ENCODE measurements at regions not wholly inside any gene's neighbourhood (a gene's known extent, or its start where the extent isn't known, plus 50 kb on each side); places are given as distances from the start of the nearest gene placed in this dataset.

GRCh38 chr4:66130042-66130441 lies 459.8 kb upstream of the EPHA5 start:
- no peaks in the 10 kb centered on the region for H3K27me3 ChIP-seq (ENCODE audit: control insufficient read depth in 2 of 2, insufficient read depth in 2 of 2, low read length in 2 of 2)
- BruUV-seq (replicated peaks), result no TSS peak
- H3K4me1 ChIP-seq (ENCODE audit: control insufficient read depth, extremely low read depth, insufficient read depth, low read length), result no peaks in the 10 kb centered on the region
- TF ChIP-seq POLR2A (IDR thresholded peaks at IDR 0.05; ENCODE audit: low read depth, low read length), result no peak
- TF ChIP-seq FOS (IDR thresholded peaks at IDR 0.05; ENCODE audit: borderline replicate concordance, insufficient read depth, low read length), result no peak
- TF ChIP-seq EZH2 (IDR thresholded peaks at IDR 0.05; ENCODE audit: borderline replicate concordance, low read depth, low read length, severe bottlenecking), result no peak
- no peak for TF ChIP-seq CTCF (IDR thresholded peaks at IDR 0.05; ENCODE audit: extremely low read depth in 1 of 2, insufficient read depth in 1 of 2, low read depth in 1 of 2, low read length in 2 of 2)
- no peak for TF ChIP-seq MYC (IDR thresholded peaks at IDR 0.05; ENCODE audit: low read depth, low read length)
- TF ChIP-seq POLR2AphosphoS5 (IDR thresholded peaks at IDR 0.05; ENCODE audit: insufficient read depth, low read depth, low read length), result no peak
- TF ChIP-seq GATA2 (IDR thresholded peaks at IDR 0.05; ENCODE audit: insufficient read depth, insufficient read length, low read depth, low read length), result no peak
- intact Hi-C loops (cut with micrococcal nuclease) (no loop called here), dilution Hi-C loops (cut with MboI; ENCODE audit: extremely low pct_ligation_motif_present, low sequenced_read_pairs) (no loop called here)
- H3K9me3 ChIP-seq (replicated peaks; ENCODE audit: control insufficient read depth, insufficient read depth, low read length), result no peaks in the 10 kb centered on the region
- no peak for DNase-seq (ENCODE audit: low read depth, low spot score)
- ChIA-PET CTCF (no interaction called here), POLR2A (no interaction called here)
- H3K9me1 ChIP-seq (replicated peaks; ENCODE audit: control insufficient read depth, extremely low read depth, insufficient read depth, low read length), result no peaks in the 10 kb centered on the region
- no peak overlapping the region for H3K4me2 ChIP-seq (ENCODE audit: insufficient read depth, low read length)
- H2AFZ ChIP-seq (ENCODE audit: low read depth, low read length), result no peak overlapping the region
- H4K20me1 ChIP-seq (replicated peaks; ENCODE audit: control insufficient read depth, extremely low read depth, insufficient read depth, low read length), result no peaks in the 10 kb centered on the region
- H3K79me2 ChIP-seq (ENCODE audit: control insufficient read depth, insufficient read depth, low read length), result no peaks in the 10 kb centered on the region
- H3K27ac ChIP-seq (ENCODE audit: insufficient read depth, low read depth, low read length), result no peak overlapping the region
- H3K4me3 ChIP-seq (replicated peaks in 1 of 3; ENCODE audit: insufficient read depth in 1 of 3, low read depth in 1 of 3, low read length in 3 of 3), result no peak overlapping the region
- no peak for FAIRE-seq
- H3K9ac ChIP-seq (replicated peaks; ENCODE audit: extremely low read depth, insufficient read depth, low read length), result no peak overlapping the region
- H3K36me3 ChIP-seq (ENCODE audit: control insufficient read depth in 2 of 2, extremely low read depth in 1 of 2, insufficient read depth in 2 of 2, low read length in 2 of 2), result no peaks in the 10 kb centered on the region

Measured in endothelial cell of umbilical vein (primary cell).